Kidney (tissue), 13 donors: ENCODE measurements at regions not wholly inside any gene's neighbourhood (a gene's known extent, or its start where the extent isn't known, plus 50 kb on each side); places are given as distances from the start of the nearest gene placed in this dataset.

ENCODE experiments used
- DNase-seq, 5 donors: peaks; one replicate each; pipeline ENCODE4 v3.0.0-alpha.2; 2013 to 2020
- FAIRE-seq: peaks from 2 replicates; lab custom pipeline; 2012; peaks lifted over from hg19 to GRCh38; lab: Jason Lieb, UNC
- H3K27ac ChIP-seq, 2 donors: one replicate each; pipeline ENCODE4 v1.7.0; 2013; ENCODE audit warnings: low read depth in 2 of 2, low read length in 2 of 2, inconsistent platforms in 1 of 2
- H3K27me3 ChIP-seq: one replicate; pipeline ENCODE4 v1.7.1; 2013; ENCODE audit warnings: low read length, inconsistent platforms; ENCODE audit not compliant: control insufficient read depth, insufficient read depth
- H3K36me3 ChIP-seq, 3 donors: one replicate each; pipeline versions ENCODE4 v1.7.0 to v1.7.1; 2013; ENCODE audit warnings: low read length in 3 of 3, control low read depth in 1 of 3, inconsistent platforms in 1 of 3; ENCODE audit not compliant: insufficient read depth in 3 of 3, control insufficient read depth in 2 of 3
- H3K4me1 ChIP-seq, 3 donors: one replicate each; pipeline versions ENCODE4 v1.7.0 to v1.7.1; 2013; ENCODE audit warnings: low read length in 3 of 3, inconsistent platforms in 1 of 3, low read depth in 1 of 3; ENCODE audit not compliant: control insufficient read depth in 2 of 3, insufficient read depth in 2 of 3
- H3K4me3 ChIP-seq, 3 donors: one replicate each; pipeline versions ENCODE4 v1.7.0 to v1.8.1; 2013; ENCODE audit warnings: low read length in 3 of 3, control low read depth in 1 of 3, inconsistent platforms in 1 of 3
- H3K9ac ChIP-seq, 3 donors: one replicate each; pipeline versions ENCODE4 v1.7.0 to v1.7.1; 2013; ENCODE audit warnings: low read length in 3 of 3, control low read depth in 1 of 3, inconsistent platforms in 1 of 3
- H3K9me3 ChIP-seq, 3 donors: one replicate each; pipeline versions ENCODE4 v1.7.0 to v1.7.1; 2013; ENCODE audit warnings: low read length in 3 of 3, control low read depth in 1 of 3, inconsistent platforms in 1 of 3; ENCODE audit not compliant: control insufficient read depth in 2 of 3, insufficient read depth in 1 of 3
- CTCF ChIP-seq: IDR thresholded peaks from 3 replicates; pipeline ENCODE4 v1.5.1; 2012; ENCODE audit warnings: mild to moderate bottlenecking, moderate library complexity, borderline replicate concordance; ENCODE audit not compliant: insufficient read depth; ENCODE audit errors: extremely low read depth
- intact Hi-C: fragments of 100-400 bp; cut with DNase I; formaldehyde crosslinking; loops from one replicate; pipeline ENCODE4 v1.11.1; 2022
- donor health status: control.
- donor health status: control.
- donor health status: control.
- donor health status: control.
- donor health status: control.
- donor health status: DM: yes; HTN: yes; CAD: no.
- donor health status: Normal renal cell carcinoma (clear cell type).

- H3K27me3 ChIP-seq, result no peaks in the 10 kb centered on the region
- H3K4me3 ChIP-seq, result no peak overlapping the region
- FAIRE-seq, result no peak
- no peak for DNase-seq
- no peak for TF ChIP-seq CTCF
- no peaks in the 10 kb centered on the region for H3K36me3 ChIP-seq
- H3K9me3 ChIP-seq, result peaks cover 0 to 11% (median 0%) of the 10 kb centered on the region in 3 donors
- intact Hi-C loops, result no loop called here
- H3K4me1 ChIP-seq, result no peaks in the 10 kb centered on the region
- no peak overlapping the region for H3K27ac ChIP-seq
- no peak overlapping the region for H3K9ac ChIP-seq
These were observed 619.8 kb downstream of the HINT1 start for GRCh38 chr5:130545291-130545690.

- Histone ChIP-seq H3K27ac (no peak overlapping the region), H3K4me1 (no peaks in the 10 kb centered on the region), H3K36me3 (no peaks in the 10 kb centered on the region), H3K9me3 (peaks cover 0 to 11% (median 0%) of the 10 kb centered on the region in 3 donors), H3K9ac (no peak overlapping the region), H3K4me3 (no peak overlapping the region), H3K27me3 (no peaks in the 10 kb centered on the region)
- intact Hi-C loops, result no loop called here
- FAIRE-seq (no peak), DNase-seq (no peak)
- TF ChIP-seq CTCF, result no peak
These were observed 623.3 kb downstream of the HINT1 start for GRCh38 chr5:130541617-130542221.

DNA sequence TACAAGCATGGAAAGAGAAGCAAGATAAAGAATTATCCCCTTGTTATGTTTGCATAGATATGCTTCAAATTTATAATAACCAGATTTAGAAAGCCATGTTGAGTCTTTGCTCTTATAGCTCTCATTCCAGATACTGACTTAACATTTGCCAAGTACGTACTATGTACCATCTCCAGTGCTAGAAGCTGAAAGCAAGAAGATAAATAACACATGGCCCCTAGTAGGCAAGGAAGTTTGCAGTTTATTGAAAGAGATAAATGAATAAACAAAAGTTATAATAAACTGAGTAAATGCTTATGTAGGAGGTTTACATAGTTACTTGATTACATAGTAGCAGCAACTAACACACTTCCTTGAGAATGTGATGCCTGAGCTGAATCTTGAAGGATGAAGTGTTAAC, 628.4 kb downstream of the HINT1 start:
- no peak overlapping the region for H3K9ac ChIP-seq
- DNase-seq, result no peak
- intact Hi-C loops, result no loop called here
- H3K27me3 ChIP-seq, result no peaks in the 10 kb centered on the region
- no peaks in the 10 kb centered on the region for H3K4me1 ChIP-seq
- H3K9me3 ChIP-seq, result no peaks in the 10 kb centered on the region
- no peaks in the 10 kb centered on the region for H3K36me3 ChIP-seq
- no peak for FAIRE-seq
- no peak overlapping the region for H3K4me3 ChIP-seq
- no peak overlapping the region for H3K27ac ChIP-seq
- no peak for TF ChIP-seq CTCF

- Histone ChIP-seq H3K4me3 (no peak overlapping the region), H3K9ac (no peak overlapping the region), H3K27ac (no peak overlapping the region), H3K27me3 (no peaks in the 10 kb centered on the region), H3K9me3 (no peaks in the 10 kb centered on the region), H3K36me3 (no peaks in the 10 kb centered on the region), H3K4me1 (no peaks in the 10 kb centered on the region)
- intact Hi-C loops, result no loop called here
- FAIRE-seq (no peak), DNase-seq (no peak)
- no peak for TF ChIP-seq CTCF
These were observed 628.5 kb downstream of the CHSY3 start for GRCh38 chr5:130532786-130533185.
